T-helper 2 cell treated with Interferon-gamma antibody and Interleukin-4, amounts not matched to agents 5 μg/mL and 100 μg/mL, for 36 hours (primary cell): ENCODE measurements at regions not wholly inside any gene's neighbourhood (a gene's known extent, or its start where the extent isn't known, plus 50 kb on each side); places are given as distances from the start of the nearest gene placed in this dataset.
"Not testable (repeated sequence)": the region's sequence is repeated elsewhere in the genome, so short reads cannot be mapped to it uniquely, and the experiment has no call there.

ENCODE experiments used
- DNase-seq: peaks from one replicate; pipeline ENCODE4 v3.0.0; 2021; ENCODE audit warnings: low spot score
- H3K27ac Mint-ChIP-seq: one replicate; pipeline ENCODE4 v1.8.0; 2021; ENCODE audit warnings: mild to moderate bottlenecking, mixed read lengths
- H3K27me3 Mint-ChIP-seq: one replicate; pipeline ENCODE4 v1.8.0; 2021; ENCODE audit warnings: low read depth, mixed read lengths
- H3K36me3 Mint-ChIP-seq: one replicate; pipeline ENCODE4 v1.8.0; 2021; ENCODE audit warnings: low read depth, mixed read lengths
- H3K4me1 Mint-ChIP-seq: one replicate; pipeline ENCODE4 v1.8.0; 2021; ENCODE audit warnings: low read depth, mixed read lengths
- H3K4me3 Mint-ChIP-seq: one replicate; pipeline ENCODE4 v1.8.0; 2022; ENCODE audit warnings: mild to moderate bottlenecking, moderate library complexity, mixed read lengths
- H3K9me3 Mint-ChIP-seq: one replicate; pipeline ENCODE4 v1.8.0; 2021; ENCODE audit warnings: mixed read lengths

DNA sequence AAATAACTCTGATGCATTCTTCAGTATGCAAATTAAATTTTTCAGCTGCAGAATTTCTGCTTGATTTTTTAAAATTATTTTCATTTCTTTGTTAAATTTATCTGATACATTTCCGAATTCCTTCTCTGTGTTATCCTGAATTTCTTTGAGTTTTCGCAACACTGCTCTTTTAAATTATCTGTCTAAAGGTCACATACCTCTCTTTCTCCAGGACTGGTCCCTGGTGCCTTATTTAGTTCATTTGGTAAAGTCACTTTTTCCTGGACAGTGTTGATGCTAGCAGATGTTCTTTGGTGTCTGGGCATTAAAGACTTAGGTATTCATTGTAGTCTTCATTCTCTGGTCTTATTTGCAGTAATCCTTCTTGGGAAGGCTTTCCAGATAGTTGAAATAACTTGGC, 577.4 kb upstream of the LUZP2 start:
- Mint-ChIP-seq H3K9me3 (peaks cover 17% of the 10 kb centered on the region), H3K4me3 (no peak overlapping the region), H3K27ac (no peak overlapping the region), H3K4me1 (no peaks in the 10 kb centered on the region), H3K27me3 (no peaks in the 10 kb centered on the region), H3K36me3 (no peaks in the 10 kb centered on the region)
- no peak for DNase-seq

DNA sequence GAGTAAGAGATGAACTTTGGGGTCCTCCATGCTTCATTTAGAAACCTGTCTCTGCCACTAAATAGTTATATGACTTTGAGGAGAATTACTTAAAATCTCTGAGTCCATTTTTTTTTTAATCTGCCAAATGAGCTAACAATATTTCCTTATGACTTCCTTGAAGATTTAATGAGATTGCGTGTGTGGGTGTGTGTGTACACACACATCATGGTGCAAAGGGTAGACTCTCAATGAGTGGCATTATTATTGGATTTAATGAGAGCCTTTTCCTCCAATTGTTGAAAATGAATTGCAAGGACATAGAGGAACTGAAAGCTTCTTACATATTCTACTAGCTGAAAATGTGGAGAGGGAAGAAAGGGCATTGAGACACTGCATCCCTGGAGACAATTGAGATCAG, 573.5 kb upstream of the LUZP2 start:
- Mint-ChIP-seq H3K4me1 (no peaks in the 10 kb centered on the region), H3K36me3 (no peaks in the 10 kb centered on the region), H3K27me3 (no peaks in the 10 kb centered on the region), H3K9me3 (peaks cover 3% of the 10 kb centered on the region), H3K27ac (no peak overlapping the region), H3K4me3 (no peak overlapping the region)
- no peak for DNase-seq

GRCh38 chr11:23924226-23924625, 572.6 kb upstream of the LUZP2 start:
- H3K9me3 Mint-ChIP-seq: peaks cover 3% of the 10 kb centered on the region
- H3K27ac Mint-ChIP-seq: no peak overlapping the region
- H3K36me3 Mint-ChIP-seq: no peaks in the 10 kb centered on the region
- no peak for DNase-seq
- H3K27me3 Mint-ChIP-seq: no peaks in the 10 kb centered on the region
- H3K4me3 Mint-ChIP-seq: no peak overlapping the region
- no peaks in the 10 kb centered on the region for H3K4me1 Mint-ChIP-seq

DNA sequence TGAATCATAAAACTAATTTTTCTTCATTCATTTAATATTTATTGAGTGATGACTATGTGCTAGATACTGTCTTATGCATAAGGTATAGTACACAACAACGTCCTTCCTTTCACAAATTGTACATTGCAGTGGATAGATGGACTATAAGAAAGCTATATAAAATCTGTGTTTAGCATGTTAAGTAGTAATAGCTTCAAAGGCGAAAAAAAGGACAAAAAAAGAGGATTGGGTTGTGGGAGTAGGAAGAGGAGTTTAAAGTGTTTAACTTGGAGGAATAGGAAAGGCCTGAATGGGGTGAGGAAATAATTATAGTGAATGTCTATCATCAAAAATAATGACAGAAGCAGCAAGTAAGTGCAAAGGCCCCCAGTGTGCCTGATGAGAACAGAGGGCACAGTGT, 565.4 kb upstream of the LUZP2 start:
- no peak overlapping the region for H3K27ac Mint-ChIP-seq

DNA sequence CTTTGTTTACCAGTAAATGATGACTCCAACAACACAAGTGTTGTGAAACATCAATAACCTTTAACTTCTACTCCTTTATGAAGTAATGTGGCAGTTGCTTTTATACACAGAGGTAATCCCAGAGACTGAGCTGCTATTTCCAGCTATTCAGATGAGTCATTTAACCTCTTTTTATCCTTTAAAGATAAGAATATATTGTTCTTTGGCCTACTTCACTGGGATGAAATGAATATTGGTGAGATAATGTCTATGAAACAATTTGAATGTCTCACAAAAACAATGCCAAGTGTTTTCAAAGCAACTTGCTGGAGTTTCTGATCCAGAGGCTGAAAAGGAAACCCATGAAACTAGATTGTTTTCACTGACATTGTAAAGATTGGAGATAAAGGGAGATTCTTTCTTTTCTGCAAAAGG, 564.4 kb upstream of the LUZP2 start:
- no peak overlapping the region for H3K4me3 Mint-ChIP-seq
- no peaks in the 10 kb centered on the region for H3K27me3 Mint-ChIP-seq
- H3K4me1 Mint-ChIP-seq: no peaks in the 10 kb centered on the region
- no peak for DNase-seq
- peaks cover 7% of the 10 kb centered on the region for H3K9me3 Mint-ChIP-seq
- no peak overlapping the region for H3K27ac Mint-ChIP-seq
- no peaks in the 10 kb centered on the region for H3K36me3 Mint-ChIP-seq

More for the DNA sequence above, 565.4 kb upstream of the LUZP2 start:
- Mint-ChIP-seq H3K9me3 (peaks cover 7% of the 10 kb centered on the region), H3K36me3 (no peaks in the 10 kb centered on the region), H3K4me3 (no peak overlapping the region), H3K4me1 (no peaks in the 10 kb centered on the region), H3K27me3 (no peaks in the 10 kb centered on the region)
- no peak for DNase-seq

DNA sequence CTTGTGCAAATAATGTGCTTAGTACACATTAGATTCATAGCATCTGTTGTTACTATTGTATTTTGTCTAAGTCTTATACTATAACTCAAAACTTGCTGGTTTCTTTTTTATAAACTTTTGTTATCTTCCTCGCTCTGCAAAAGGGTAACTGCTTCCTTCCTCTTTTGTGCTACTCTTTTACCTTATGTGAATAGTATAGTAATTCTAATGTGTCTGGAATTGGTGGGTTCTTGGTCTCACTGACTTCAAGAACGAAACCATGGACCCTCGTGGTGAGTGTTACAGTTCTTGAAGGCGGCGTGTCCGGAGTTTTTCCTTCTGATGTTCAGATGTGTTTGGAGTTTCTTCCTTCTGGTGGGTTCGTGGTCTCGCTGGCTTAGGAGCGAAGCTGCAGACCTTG, 563.1 kb upstream of the LUZP2 start:
- no peak overlapping the region for H3K27ac Mint-ChIP-seq
- no peaks in the 10 kb centered on the region for H3K27me3 Mint-ChIP-seq
- H3K4me3 Mint-ChIP-seq: no peak overlapping the region
- peaks cover 7% of the 10 kb centered on the region for H3K9me3 Mint-ChIP-seq
- H3K4me1 Mint-ChIP-seq: no peaks in the 10 kb centered on the region
- H3K36me3 Mint-ChIP-seq: no peaks in the 10 kb centered on the region
- no peak for DNase-seq

DNA sequence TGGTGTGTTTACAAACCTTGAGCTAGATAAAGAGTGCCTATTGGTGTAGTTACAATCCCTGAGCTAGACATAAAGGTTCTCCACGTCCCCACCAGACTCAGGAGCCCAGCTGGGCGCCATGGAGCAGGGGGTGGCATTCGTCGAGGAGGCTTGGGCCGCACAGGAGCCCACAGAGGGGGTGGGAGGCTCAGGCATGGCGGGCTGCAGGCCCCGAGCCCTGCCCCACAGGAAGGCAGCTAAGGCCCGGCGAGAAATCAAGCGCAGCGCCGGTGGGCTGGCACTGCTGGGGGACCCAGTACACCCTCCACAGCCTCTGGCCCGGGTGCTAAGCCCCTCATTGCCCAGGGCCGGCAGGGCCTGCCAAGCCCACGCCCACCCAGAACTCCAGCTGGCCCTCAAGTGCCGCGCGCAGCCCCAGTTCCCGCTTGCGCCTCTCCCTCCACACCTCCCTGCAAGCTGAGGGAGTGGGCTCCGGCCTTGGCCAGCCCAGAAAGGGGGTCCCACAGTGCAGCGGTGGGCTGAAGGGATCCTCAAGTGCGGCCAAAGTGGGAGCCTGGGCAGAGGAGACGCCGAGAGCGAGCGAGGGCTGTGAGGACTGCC, 562.1 kb upstream of the LUZP2 start:
- DNase-seq, H3K27ac Mint-ChIP-seq, H3K27me3 Mint-ChIP-seq, H3K36me3 Mint-ChIP-seq, H3K4me3 Mint-ChIP-seq, H3K4me1 Mint-ChIP-seq: not testable (repeated sequence)
- H3K9me3 Mint-ChIP-seq: peaks cover 13% of the 10 kb centered on the region

- H3K9me3 Mint-ChIP-seq: peaks cover 25% of the 10 kb centered on the region
- H3K36me3 Mint-ChIP-seq, DNase-seq, H3K27me3 Mint-ChIP-seq, H3K4me3 Mint-ChIP-seq, H3K4me1 Mint-ChIP-seq, H3K27ac Mint-ChIP-seq: not testable (repeated sequence)
Measured at GRCh38 chr11:23942117-23942815, 554.6 kb upstream of the LUZP2 start.

DNA sequence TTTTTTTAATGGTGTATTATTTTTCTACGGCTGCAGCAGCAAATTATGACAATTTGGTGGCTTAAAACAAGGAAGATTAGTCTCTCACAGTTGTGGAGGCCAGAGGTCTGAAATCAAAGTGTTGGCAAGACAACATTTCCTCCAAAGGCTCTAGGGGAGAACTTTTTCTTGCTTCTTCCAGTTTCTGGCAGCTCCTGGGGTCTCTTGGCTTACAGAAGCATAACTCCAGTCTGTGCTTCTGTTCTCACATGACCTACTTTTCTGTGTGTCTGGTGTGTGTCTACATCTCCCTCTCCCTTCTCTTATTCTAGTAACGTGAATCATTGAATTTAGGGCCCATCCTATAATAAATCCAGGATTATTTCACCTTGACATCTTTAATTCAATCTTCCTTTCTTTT, 551.9 kb upstream of the LUZP2 start:
- no peaks in the 10 kb centered on the region for H3K4me1 Mint-ChIP-seq

GRCh38 chr11:23947883-23948282, 549.0 kb upstream of the LUZP2 start:
- H3K4me3 Mint-ChIP-seq: no peak overlapping the region
- no peaks in the 10 kb centered on the region for H3K27me3 Mint-ChIP-seq
- H3K9me3 Mint-ChIP-seq: peaks cover 3% of the 10 kb centered on the region
- H3K36me3 Mint-ChIP-seq: no peaks in the 10 kb centered on the region
- no peak for DNase-seq
- H3K27ac Mint-ChIP-seq: no peak overlapping the region
- no peaks in the 10 kb centered on the region for H3K4me1 Mint-ChIP-seq

More for the DNA sequence above, 551.9 kb upstream of the LUZP2 start:
- Mint-ChIP-seq H3K4me3 (no peak overlapping the region), H3K9me3 (peaks cover 19% of the 10 kb centered on the region), H3K27ac (no peak overlapping the region), H3K36me3 (no peaks in the 10 kb centered on the region), H3K27me3 (no peaks in the 10 kb centered on the region)
- no peak for DNase-seq

DNA sequence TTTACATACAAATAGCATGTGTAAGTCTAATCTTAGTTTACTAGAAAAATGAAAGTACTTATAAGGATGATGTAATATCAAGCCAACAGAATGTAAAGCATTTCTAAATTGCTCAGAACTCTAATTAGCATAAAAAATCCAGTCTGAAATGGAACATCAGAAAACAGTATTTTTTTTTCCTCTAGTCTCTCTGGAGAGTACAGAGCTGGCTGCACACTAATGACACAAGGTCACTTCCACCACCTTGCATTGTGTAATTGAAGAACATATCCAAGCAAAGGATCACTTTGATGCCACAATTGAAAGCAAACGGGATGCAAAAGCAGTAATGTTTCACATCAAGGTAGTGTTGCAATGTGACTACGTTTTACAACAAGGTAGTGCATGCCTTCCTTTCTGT, 548.0 kb upstream of the LUZP2 start:
- Mint-ChIP-seq H3K27me3 (no peaks in the 10 kb centered on the region), H3K9me3 (peaks cover 3% of the 10 kb centered on the region), H3K4me1 (no peaks in the 10 kb centered on the region), H3K27ac (no peak overlapping the region), H3K36me3 (no peaks in the 10 kb centered on the region), H3K4me3 (no peak overlapping the region)
- DNase-seq: no peak

- DNase-seq: no peak
- Mint-ChIP-seq H3K27ac (no peak overlapping the region), H3K36me3 (no peaks in the 10 kb centered on the region), H3K4me3 (no peak overlapping the region), H3K4me1 (no peaks in the 10 kb centered on the region), H3K9me3 (no peaks in the 10 kb centered on the region), H3K27me3 (no peaks in the 10 kb centered on the region)
Measured at GRCh38 chr11:23953951-23954710, 542.7 kb upstream of the LUZP2 start.

DNA sequence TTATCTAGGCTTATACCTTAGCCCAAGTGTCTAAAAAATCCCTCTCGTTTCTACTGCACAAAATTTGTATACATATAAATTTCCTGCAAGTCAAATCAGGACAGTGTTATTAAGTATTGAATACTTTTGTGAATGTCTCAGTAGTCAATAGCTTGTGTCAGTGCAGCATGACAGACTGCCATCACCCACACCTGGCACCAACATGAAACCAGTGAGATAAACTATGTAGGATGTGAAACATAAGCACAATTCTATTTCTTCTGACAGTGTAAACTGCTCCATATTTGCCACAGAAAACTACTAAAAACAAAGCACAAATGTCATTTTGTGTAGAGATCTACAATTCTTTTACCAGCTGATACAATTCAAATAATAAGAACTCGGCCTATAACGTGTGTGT, 542.1 kb upstream of the LUZP2 start:
- Mint-ChIP-seq H3K36me3 (no peaks in the 10 kb centered on the region), H3K27me3 (no peaks in the 10 kb centered on the region), H3K4me1 (no peaks in the 10 kb centered on the region), H3K27ac (no peak overlapping the region), H3K9me3 (no peaks in the 10 kb centered on the region), H3K4me3 (no peak overlapping the region)
- no peak for DNase-seq

DNA sequence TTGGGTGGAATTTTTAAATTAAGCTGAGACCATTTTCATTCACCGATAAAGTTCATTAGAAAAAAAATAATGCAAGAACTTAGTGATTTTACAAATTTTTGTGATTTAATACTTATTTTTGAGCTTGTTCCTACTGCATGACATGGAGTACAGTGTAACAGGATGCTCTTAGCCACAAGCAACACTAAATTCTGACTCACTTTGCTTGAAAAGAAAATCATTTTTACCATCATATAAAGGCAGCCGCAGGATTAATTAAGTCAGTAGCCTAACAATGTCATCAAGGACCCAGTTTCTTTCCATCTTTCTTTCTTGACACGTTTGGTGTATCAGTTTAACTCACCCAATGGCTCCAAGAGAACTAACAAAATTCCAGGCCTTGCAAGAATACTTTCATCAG, 540.3 kb upstream of the LUZP2 start:
- Mint-ChIP-seq H3K36me3 (no peaks in the 10 kb centered on the region), H3K9me3 (no peaks in the 10 kb centered on the region), H3K27ac (no peak overlapping the region), H3K4me1 (no peaks in the 10 kb centered on the region), H3K4me3 (no peak overlapping the region), H3K27me3 (no peaks in the 10 kb centered on the region)
- no peak for DNase-seq
